ENCODE measurements at regions not wholly inside any gene's neighbourhood (a gene's known extent, or its start where the extent isn't known, plus 50 kb on each side); places are given as distances from the start of the nearest gene placed in this dataset.

- peak; percentile 71 for TF ChIP-seq CTCF (IDR thresholded peaks at IDR 0.05)
- no peak for TF ChIP-seq REST (IDR thresholded peaks at IDR 0.05; ENCODE audit: low read depth, low read length)
- TF ChIP-seq GATA2 (CRISPR knock-in tag; IDR thresholded peaks at IDR 0.05), result no peak
Measured at GRCh38 chr21:36589352-36589971, 109.5 kb upstream of the SIM2 start.
